ENCODE measurements at regions not wholly inside any gene's neighbourhood (a gene's known extent, or its start where the extent isn't known, plus 50 kb on each side); places are given as distances from the start of the nearest gene placed in this dataset.
"Not testable (repeated sequence)": the region's sequence is repeated elsewhere in the genome, so short reads cannot be mapped to it uniquely, and the experiment has no call there.

DNA sequence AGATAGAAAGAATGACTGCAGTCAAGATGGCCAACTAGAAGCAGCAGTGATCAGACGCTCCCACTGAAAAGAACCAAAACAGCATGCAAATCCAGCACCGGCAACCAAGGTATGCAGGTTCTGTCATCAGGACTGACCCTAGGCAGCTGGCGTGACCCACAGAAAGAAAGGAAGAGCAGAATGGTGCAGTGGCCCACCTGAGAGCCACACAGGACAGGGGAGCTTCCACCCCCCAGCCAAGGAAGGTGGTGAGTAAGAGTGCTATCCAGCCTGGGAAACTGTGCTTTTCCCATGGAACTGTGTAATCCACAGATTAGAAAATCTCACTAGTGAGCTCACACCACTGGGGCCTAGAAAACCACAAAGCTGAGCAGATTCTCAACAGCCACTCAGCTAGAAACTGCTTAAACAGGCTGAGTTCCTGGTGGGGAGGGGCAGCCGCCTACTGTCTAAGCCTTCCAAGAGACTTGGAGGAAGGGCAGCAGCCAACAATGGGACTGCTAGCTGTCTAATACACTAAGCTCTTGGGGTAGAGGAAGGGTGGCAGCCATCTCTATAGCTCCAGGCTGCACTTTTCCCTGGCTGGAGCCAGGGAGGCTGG lies 127.9 kb downstream of the EVA1A start:
- ATAC-seq = no peak

DNA sequence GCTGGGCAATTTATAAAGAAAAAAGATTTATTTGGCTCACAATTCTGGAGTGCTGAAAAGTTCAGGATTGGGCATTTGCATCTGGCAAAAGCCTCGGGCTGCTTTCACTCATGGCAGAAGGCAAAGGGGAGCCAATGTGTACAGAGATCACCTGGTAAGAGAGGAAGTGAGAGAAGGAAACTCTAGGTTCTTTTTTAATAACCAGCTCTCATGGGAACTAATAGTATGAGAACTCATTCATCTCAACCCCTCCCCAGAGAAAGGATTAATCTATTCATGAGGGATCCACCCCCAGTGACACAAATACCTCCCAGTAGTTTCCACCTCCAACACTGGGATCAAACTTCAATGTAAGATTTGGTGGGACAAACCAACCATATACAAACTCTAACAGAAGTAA lies 129.0 kb downstream of the EVA1A start:
- no peak for ATAC-seq

DNA sequence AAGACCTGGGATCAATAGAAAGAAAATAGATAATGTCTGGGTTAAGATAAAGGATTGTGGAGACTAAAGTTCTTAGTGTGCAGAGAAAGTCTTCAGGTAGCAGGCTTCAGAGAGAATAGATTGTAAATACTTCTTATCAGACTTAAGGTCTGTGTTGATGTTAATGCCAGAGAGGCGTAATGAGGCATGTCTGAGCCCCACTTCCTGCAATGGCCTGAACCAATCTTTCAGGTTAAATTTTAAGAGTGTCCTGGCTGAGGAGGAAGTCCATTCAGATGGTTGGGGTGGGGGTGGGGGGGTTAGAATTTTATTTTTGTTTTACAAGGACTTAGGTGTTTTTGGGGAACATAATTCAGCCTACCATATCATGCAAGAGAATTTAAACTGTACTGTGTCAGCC lies 129.5 kb downstream of the EVA1A start:
- ATAC-seq = no peak

DNA sequence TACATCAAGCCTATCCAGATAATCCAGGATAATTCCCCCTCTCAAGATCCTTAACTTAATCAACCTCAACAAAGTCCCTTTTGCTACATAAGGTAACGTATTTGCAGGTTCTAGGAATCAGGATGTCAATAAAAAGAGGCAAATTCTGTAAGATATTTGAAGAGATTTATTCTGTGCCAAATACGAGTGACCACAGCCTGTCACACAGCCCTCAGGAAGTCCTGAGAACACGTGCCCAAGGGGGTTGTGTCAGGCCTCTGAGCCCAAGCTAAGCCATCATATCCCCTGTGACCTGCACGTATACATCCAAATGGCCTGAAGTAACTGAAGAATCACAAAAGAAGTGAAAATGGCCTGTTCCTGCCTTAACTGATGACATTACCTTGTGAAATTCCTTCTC lies 130.3 kb downstream of the EVA1A start:
- not testable (repeated sequence) for ATAC-seq

DNA sequence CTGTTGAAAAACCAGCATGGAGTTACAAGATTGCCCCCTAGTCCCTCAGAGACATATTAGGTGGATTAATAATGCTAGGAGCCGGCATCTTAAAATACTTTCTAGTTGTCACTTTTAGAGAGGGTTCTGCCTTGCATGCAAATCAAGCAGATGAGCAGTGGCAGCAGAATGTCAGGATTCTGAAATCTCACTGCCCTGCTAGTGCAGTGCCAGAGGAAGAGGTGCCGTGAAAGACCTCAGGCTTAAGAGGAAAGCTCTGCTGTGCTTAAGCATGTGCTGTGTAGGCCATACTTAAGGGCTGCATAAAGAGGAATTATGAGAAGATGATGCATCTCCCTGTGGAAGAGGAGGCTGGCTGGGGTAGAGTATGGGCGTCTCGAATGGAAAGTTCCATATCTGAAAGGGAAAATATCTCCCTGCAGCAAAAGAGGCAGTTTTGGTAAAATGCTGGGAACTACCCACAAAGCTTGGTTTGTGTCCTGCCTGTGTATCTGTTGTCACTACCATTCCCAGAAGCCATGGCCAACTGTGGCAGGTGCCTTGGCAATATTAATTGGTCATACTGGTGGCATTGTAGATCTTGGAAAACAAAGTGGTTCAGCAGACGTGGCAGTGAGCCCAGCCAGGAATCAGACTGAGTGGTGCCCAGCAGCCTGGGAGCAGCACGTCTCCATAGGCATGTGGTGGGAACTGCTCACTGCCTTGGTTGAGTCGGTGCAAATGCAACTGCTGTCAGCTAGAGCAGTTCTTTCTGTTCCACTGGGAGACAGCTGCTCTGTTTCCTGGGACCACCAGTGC lies 131.9 kb downstream of the EVA1A start:
- ATAC-seq = no peak

DNA sequence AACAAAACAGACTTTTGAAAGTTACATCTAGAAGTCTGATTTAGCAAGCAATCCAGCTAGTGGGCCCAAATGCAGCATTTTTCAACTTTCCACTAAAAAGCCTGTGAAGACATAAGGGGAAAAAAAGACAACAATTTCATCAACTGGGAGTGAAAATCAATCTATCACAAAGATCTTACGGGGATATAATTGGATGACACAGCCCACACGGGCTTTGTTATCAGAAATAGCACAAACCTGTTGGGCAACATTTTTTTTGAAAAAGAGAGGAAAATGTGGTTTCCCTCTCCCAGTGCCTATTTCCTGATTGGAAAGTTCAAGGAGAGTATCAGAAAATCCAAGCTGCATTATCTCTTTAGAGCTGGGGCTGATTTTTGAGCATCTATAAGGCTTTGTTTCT lies 132.7 kb downstream of the EVA1A start:
- no peak for ATAC-seq

DNA sequence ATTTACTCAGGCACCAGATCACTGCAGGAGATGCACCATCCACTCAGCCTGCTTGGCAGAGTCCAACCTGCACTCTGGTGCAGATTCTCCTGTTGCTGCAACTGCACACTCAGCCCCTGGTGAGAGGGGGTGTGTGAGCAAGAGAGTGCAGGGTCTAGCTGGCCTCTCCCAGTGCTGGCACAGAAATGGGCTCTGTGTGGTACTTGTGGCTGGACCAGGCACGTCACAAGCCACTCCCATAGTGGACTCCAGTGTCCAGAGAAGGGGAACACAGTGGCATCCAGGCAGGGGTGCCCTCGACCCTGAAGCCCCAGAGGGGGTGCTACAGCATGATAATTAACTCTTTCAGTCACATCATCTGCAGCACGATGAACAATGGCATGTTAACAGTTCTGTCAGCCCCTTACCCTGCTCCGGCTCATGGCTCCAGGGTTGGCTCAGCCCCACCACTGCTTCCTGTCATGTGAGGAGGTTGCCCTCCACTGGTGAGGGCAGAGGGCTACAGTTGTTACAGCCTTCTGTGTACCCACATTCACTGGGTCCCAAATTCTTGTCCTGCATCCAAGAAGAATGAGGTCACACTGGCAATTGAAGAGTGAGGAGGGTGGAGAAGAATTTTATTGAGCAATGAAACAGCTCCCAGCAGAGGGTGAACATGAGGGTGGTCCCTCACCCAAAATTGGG lies 135.7 kb downstream of the EVA1A start:
- no peak for ATAC-seq

DNA sequence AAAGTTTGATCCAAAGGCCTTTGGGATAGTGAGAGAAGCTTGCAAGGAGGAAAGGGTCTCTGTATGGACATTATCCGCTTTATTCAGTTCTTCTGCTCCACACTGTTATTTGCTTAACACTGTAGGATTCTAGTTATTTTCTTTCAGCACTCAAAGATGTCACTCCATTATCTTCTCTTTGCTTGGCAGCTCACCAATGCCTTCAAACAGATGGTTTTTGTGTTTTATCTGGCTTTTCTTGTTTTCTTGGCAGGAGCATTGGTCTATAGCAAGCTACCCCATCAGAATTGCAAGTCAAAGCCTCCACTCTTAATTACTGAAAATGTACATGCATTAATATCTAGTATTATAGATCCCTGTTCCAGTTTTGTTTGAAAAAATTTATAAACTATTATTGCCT lies 138.8 kb downstream of the EVA1A start:
- no peak for ATAC-seq

DNA sequence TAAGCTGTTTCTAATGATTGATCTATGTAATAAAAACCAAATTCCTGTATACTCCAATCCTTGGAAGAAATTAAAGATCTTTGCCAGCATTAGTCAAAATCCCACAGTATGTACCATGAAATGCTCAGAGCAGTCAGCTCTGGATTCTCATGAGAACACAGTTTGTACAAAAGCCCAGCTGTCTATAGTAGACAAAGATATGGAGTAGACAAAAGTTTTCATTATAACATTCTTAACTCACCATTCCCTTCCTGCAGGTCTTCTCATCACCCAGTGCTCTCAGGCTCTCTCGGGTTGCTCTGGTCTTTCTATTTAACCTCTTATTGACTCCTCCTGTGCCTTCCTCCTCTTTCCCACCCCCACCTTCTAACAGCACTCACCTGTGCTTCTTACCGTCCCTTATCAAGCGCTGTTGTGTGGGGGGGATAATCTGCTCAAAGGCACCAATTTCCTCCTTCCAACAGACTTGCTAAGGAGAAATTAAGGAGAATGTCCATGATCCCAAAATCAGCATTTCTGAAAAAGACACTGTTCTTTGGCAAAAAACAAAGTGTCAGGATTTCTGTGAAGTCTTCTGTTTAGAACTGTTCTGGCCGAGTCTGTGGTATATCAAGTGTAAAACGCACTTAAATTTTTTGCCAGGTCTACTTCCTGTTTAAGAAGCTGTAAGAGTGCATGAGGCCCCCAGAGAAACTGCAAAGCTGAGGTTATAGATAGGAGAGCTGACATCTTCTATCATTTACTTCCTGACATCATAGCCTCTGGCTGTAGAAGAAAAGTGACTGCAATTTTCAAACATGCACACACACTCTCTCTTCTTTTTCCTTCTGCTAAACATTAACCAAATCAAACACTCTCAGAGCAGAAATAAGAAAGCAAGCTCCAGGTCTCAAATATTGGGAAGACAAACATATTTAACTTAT lies 144.1 kb downstream of the EVA1A start:
- ATAC-seq = no peak

DNA sequence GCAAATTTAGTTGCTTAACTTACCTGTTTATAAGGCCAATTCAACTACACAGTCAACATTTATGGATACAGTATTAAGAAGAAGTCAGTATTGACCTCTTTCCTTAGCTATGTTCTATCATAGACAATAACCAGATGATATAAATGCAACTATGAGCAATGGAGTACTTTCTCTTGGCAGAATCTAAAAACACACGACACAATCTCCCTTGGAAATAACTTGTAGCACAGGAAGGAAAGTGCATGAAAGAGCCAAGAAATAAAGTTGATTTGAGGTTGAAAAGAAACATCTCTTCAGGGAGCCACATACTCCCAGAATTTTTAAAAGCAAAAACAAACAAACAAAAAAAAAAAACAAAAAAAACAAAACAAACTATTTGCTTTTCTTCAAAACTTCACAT lies 145.0 kb downstream of the EVA1A start:
- ATAC-seq = no peak

DNA sequence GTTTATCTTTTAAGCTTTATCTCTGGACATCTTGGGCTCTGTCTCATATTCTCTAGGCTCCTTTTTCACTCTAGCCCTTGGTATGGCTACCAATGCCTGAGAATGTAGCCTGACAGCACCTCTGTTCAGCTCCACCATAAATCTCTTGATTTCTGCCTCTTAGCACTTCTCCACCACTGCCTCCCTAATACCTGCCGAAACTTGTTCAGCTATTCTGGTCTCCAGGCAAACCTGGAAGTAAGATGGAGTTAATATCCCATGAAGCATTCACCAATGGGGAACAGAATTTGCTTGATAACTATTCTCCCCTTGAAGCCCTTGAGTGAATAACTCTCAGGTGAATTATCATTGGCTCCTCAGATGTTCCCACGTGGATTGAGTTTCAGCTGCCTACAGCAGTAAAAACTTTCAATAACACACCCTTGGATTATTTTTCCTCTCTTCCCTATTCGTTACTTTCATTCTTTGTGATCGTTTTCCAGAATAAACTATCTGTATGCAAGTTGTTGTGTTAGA lies 145.6 kb downstream of the EVA1A start:
- ATAC-seq = no peak

DNA sequence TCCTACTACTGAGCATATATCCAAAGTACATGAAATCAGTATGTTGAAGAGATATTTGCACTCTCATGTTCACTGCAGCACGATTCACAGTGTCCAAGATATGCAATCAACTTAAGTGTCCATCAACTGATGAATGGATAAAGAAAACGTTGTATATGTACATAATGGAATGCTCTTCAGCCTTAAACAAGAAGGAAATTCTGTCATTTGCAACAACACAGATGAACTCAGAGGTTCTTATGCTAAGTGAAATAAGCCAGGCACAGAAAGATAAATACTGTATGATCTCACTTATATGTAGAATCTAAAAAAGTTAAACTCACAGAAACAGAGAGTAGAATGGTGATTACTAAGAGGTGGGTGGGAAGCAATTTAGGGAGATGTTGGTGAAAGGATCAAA lies 149.2 kb downstream of the EVA1A start:
- ATAC-seq = no peak

DNA sequence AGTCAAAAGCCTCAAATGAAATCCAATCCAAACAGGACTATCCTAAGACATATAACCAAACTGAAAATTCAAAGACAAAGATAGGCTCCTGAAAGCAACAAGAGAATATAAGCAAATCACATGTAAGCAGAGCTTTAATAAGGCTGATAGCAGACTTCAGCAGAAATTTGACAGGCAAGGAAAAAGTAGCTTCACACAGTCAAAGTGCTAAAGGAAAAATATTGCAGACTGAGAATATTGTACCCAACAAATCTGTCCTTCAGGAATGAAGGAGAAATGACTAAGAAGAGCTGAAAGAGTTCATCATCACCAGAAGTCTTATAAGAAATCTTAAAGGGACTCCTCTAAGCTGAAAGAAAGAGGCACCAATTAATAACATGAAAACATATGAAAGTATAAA lies 150.0 kb downstream of the EVA1A start:
- ATAC-seq = no peak

DNA sequence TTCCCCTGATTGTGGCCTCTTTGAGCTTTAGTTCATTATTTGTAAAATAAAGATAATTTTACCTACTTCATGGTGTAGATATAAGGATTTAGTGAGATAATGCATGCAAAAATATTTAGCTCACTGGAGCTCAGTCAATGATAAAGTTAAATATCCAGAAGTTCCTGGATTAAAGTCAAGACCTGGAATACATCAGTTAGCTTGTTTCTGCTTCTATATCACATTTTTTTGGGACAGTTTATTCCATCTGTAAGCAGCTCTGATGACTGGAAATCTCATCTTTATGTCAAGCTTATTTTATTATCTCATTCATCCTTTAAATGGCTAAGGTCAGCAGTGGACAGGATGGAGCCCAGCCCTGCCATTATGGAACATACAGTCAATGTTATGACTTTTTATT lies 152.0 kb downstream of the EVA1A start:
- no peak for ATAC-seq

DNA sequence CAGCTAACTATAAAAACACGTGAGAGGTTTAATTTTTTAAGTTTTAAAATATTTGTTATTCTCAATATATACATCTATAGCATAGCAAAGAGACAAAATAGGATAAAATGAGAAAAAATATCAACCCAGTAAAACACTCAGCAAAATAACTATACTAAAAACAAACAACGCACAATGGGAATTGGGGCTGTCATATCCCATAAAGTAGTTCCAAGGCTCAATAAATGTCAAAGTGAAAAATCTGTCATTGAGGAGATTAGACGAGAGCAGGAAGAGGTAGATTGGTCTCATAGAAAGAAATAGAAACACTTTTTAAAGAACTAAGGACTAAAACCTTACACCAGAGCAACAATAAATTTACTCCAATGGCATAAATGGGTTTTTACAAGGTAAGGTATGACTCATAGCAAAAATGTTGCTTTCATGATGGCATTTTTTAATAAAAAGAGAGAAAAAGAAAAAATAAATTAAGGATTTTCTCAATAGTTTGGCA lies 153.7 kb downstream of the EVA1A start:
- ATAC-seq = no peak

DNA sequence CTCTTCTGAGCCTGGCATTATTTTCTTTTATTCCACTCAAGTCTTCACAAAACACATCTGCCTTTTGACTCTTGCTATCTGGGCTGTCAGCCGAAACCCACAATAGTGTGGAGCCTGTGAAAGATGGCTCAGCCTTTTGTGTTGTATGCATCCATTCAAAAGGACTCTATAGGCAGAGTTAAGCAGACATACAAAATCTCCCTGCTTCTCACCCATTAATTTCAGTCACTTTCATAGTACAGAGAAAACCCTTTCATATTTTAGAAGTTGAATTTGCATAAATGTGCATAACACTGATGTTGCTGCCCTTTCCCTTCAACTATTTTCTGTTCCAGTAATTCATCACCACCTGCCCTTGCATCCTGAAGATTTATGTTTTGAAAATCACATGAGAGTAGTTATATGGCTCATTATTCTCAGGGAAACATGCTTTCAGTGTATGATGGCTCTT lies 154.6 kb downstream of the EVA1A start:
- ATAC-seq = no peak

DNA sequence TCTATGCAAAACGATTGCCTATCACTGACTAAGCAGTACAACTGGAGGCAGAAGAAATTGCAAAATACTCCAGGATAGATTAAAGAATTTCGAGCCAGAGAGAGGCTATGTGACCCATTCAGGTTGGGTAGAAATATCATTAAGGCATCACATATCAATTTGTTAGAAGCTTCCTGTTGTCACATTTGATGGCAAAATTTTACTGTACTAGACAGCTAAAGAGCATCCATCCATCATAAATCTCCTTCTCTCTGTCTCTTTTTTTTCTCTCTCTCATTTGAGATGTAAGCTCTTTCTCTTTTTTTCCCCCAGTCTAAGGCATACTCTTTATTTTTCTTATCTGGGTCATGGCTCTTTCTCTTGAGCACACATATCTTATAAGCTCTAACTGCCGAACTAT lies 155.7 kb downstream of the EVA1A start:
- ATAC-seq = no peak

DNA sequence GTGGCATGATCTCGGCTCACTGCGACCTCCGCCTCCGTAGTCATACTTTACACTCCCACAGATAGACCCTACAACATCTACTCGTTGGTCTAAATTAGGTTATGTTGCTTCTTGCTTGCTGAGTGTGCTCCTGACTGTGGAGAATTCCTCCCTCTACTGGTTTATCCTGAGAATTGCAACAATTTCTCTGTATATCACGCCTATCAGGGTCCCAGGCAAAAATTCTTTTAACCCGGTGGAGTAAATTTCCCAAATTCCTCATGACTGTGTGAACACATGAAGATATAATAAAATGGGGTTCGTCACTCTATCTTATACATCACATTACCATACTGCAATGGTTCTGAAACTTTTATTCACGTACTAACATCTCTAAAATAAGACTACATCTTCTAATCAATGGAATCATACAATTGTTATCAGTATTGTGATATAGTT lies 156.7 kb downstream of the EVA1A start:
- ATAC-seq = peak; percentile 55

DNA sequence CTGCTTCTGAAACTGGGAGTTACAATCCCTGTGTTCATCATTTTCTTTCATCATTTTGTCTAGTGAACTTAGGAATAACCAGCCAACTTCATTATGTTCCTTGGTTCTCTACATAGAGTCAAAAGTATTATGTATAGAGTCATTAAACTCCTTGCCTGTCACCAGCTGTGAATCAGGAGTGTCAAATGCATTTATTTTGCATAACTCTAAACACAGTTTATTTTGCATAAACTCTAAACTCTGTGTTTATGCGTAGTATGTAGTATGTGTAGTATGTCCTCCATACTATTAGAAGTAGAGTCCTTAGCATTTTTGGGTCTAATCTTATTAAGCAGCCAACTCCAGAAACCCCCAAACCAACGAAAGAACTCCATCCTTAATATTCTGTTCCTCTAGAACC lies 164.4 kb downstream of the EVA1A start:
- no peak for ATAC-seq

DNA sequence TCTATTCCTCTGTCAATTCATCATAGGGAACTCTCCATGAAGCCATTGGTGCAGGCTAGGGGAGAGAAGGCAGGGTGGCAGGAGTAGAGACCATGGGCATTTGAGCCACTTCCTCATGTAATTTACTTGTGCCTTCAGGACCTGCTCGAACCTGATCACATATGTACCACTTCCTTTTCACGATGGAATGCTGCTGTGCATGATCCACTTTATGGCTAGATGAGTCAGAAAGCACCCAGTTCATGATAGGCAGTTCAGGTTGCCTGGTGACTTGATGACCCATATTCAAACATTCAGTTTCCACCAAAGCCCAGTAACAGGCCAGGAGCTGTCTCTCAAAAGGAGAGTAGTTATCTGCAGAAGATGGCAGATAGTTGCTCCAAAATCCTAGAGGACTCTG lies 166.0 kb downstream of the EVA1A start:
- not testable (repeated sequence) for ATAC-seq

DNA sequence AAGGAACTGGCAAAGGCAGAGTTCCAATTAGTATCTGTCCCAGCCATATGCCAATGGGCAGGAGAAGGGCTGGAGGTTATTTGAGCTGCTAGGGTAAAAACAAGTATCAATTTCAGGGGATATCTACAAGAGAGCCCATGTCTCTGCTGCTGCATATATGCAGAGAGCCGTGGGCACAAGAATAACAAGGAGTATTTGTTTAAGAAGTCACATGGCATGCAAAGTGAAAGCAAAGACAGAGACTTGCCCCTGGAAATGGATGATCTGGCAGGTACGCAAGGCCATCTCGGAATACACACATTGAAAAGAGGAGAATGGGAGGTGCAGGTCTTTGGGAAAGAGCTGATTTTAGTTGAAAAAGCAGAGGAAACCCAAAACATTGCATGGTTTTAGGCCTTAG lies 170.6 kb downstream of the EVA1A start:
- no peak for ATAC-seq

DNA sequence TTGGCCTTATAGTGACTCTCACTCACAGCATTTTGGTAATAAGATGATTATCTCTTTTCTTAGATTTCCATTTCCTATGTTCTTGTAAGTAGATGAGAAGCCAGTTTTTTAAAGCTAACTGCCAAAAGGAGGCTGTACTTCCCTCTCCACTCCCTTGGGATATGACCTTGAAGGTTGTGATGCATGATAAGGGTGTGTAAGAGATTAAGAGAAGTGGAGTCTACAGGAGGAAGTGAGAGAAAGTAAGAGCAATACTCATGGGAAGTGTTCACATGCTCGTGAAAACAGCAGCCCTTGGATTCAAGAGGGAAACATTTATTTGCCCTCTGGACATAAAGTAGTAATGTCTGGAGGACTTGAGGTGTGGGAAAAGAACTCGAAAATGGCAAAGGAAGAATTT lies 171.5 kb downstream of the EVA1A start:
- no peak for ATAC-seq

All from esophagus mucosa (tissue), 1 donor.